ENCODE measurements at regions not wholly inside any gene's neighbourhood (a gene's known extent, or its start where the extent isn't known, plus 50 kb on each side); places are given as distances from the start of the nearest gene placed in this dataset.

DNA sequence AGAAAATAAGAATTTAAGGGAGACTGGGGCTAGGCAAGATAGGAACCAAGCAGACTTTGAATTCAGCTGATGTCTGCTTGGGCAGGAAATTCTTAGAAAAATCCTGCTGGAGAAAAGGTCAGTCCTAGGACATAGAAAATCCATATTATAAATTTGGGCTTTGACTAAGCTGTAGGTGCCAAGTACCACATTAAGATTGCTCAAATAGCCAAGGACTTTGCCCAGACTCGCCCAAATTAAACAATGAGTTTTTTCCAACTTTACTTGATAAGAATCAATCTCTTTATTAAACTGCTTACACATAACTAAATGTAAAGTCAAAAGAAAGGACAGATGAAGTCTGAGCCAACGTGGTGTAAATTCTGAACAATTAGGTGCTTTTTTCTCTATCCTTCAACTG, 95.4 kb downstream of the FUNDC1 start:
- H3K9me3 Mint-ChIP-seq: no peaks in the 10 kb centered on the region
- H3K4me3 Mint-ChIP-seq: no peak overlapping the region
- ChIA-PET POLR2A (no interaction called here), CTCF (no interaction called here)
- intact Hi-C loops (cut with micrococcal nuclease): no loop called here
- no peaks in the 10 kb centered on the region for H3K36me3 Mint-ChIP-seq (ENCODE audit: low read depth)
- H3K27me3 Mint-ChIP-seq: no peaks in the 10 kb centered on the region
- ATAC-seq (no peak), DNase-seq (no peak)
- no peaks in the 10 kb centered on the region for H3K4me1 Mint-ChIP-seq (ENCODE audit: low read depth)
- no peak overlapping the region for H3K27ac Mint-ChIP-seq
- no peak for TF ChIP-seq CTCF (IDR thresholded peaks at IDR 0.05)

- ATAC-seq (no peak), DNase-seq (no peak)
- ChIA-PET POLR2A (no interaction called here), CTCF (no interaction called here)
- Mint-ChIP-seq H3K4me3 (no peak overlapping the region), H3K36me3 (ENCODE audit: low read depth) (no peaks in the 10 kb centered on the region), H3K4me1 (ENCODE audit: low read depth) (no peaks in the 10 kb centered on the region), H3K9me3 (no peaks in the 10 kb centered on the region), H3K27ac (no peak overlapping the region), H3K27me3 (no peaks in the 10 kb centered on the region)
- TF ChIP-seq CTCF (IDR thresholded peaks at IDR 0.05): no peak
- intact Hi-C loops (cut with micrococcal nuclease): no loop called here
These were observed 96.5 kb upstream of the EFHC2 start for GRCh38 chrX:44440006-44440405.

GRCh38 chrX:44439242-44439794, 95.8 kb upstream of the EFHC2 start:
- H3K9me3 Mint-ChIP-seq: no peaks in the 10 kb centered on the region
- no peaks in the 10 kb centered on the region for H3K4me1 Mint-ChIP-seq (ENCODE audit: low read depth)

DNA sequence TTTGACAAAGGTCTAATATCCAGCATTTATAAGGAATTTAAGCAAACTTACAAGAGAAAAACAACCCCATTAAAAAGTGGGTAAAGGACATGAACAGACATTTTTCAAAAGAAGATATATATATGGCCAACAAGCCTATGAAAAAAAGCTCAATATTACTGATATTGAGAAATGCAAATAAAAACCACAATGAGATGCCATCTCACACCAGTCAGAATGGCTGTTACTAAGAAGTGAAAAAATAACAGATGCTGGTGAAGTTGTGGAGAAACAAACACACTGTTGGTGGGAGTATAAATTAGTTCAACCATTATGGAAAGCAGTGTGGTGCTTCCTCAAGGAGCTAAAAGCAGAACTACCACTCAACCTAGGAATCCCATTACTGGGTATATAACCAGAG, 91.6 kb upstream of the EFHC2 start:
- CTCF ChIA-PET: no interaction called here
- no peaks in the 10 kb centered on the region for H3K27me3 Mint-ChIP-seq
- no peaks in the 10 kb centered on the region for H3K4me1 Mint-ChIP-seq (ENCODE audit: low read depth)
- ATAC-seq (no peak), DNase-seq (no peak)
- H3K27ac Mint-ChIP-seq: no peak overlapping the region
- H3K36me3 Mint-ChIP-seq (ENCODE audit: low read depth): no peaks in the 10 kb centered on the region
- no peak for TF ChIP-seq CTCF (IDR thresholded peaks at IDR 0.05)
- POLR2A ChIA-PET: no interaction called here
- H3K4me3 Mint-ChIP-seq: no peak overlapping the region
- intact Hi-C loops (cut with micrococcal nuclease): no loop called here
- H3K9me3 Mint-ChIP-seq: no peaks in the 10 kb centered on the region

More at GRCh38 chrX:44439242-44439794, 95.8 kb upstream of the EFHC2 start:
- ChIA-PET CTCF (no interaction called here), POLR2A (no interaction called here)
- intact Hi-C loops (cut with micrococcal nuclease): no loop called here
- ATAC-seq (no peak), DNase-seq (no peak)
- H3K27me3 Mint-ChIP-seq: no peaks in the 10 kb centered on the region
- no peak overlapping the region for H3K27ac Mint-ChIP-seq
- H3K4me3 Mint-ChIP-seq: no peak overlapping the region
- no peaks in the 10 kb centered on the region for H3K36me3 Mint-ChIP-seq (ENCODE audit: low read depth)
- no peak for TF ChIP-seq CTCF (IDR thresholded peaks at IDR 0.05)

DNA sequence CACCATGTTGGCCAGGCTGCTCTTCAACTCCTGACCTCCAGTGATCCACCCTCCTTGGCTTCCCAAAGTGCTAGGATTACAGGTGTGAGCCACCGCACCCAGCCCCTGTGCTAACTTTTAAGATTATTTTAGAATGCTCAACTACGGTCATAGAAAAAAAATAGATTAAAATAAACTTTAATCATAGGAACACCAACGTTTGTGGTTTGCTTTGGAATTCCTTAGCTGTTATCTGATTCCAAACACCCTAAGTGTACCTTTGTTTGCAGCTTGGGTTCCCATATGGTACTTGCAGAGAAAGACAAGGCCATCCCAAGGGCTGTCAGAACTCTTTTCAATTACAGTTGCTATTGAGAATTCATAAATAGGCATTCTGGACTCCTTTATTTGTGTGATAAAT, 90.1 kb upstream of the EFHC2 start:
- no peaks in the 10 kb centered on the region for H3K36me3 Mint-ChIP-seq (ENCODE audit: low read depth)
- intact Hi-C loops (cut with micrococcal nuclease): no loop called here

More for the DNA sequence above, 90.1 kb upstream of the EFHC2 start:
- ChIA-PET POLR2A (no interaction called here), CTCF (no interaction called here)
- no peak overlapping the region for H3K4me3 Mint-ChIP-seq
- DNase-seq: no peak
- H3K27me3 Mint-ChIP-seq: no peaks in the 10 kb centered on the region
- TF ChIP-seq CTCF (IDR thresholded peaks at IDR 0.05): no peak
- no peak for ATAC-seq
- H3K9me3 Mint-ChIP-seq: no peaks in the 10 kb centered on the region
- peaks cover 1% of the 10 kb centered on the region for H3K4me1 Mint-ChIP-seq (ENCODE audit: low read depth)
- no peak overlapping the region for H3K27ac Mint-ChIP-seq
